Naive thymus-derived CD4-positive, alpha-beta T cell (primary cell): ENCODE measurements at regions not wholly inside any gene's neighbourhood (a gene's known extent, or its start where the extent isn't known, plus 50 kb on each side); places are given as distances from the start of the nearest gene placed in this dataset.

ENCODE experiments used
- ATAC-seq: fragments of 150-1000 bp; cut with Tn5 transposase; 2 replicates; pipeline ENCODE4 v1.10.0; 2021; ENCODE audit warnings: mild to moderate bottlenecking, moderate library complexity
- CTCF ChIA-PET: fragments of 350-600 bp; sonication (Branson Sonifier 250); formaldehyde crosslinking; loops from one replicate; lab custom pipeline; 2021; ENCODE audit warnings: antibody characterized with exemption; lab: Charles Lee
- POLR2A ChIA-PET: fragments of 350-600 bp; sonication (Branson Sonifier 250); formaldehyde crosslinking; loops from one replicate; lab custom pipeline; 2021; ENCODE audit warnings: antibody characterized with exemption, inconsistent platforms; lab: Charles Lee
- DNase-seq, 9 donors: peaks; one replicate each; pipeline versions ENCODE4 v3.0.0 to v3.0.0-alpha.2; 2020 to 2022; ENCODE audit warnings: mixed read lengths in 1 of 9
- H3K27ac ChIP-seq: one replicate; pipeline ENCODE4 v1.7.0; 2013; ENCODE audit warnings: mild to moderate bottlenecking, low read depth, low read length, moderate library complexity
- H3K27me3 ChIP-seq, 2 donors: one replicate each; pipeline ENCODE4 v1.7.0; 2013; ENCODE audit warnings: low read length in 2 of 2, mild to moderate bottlenecking in 2 of 2, moderate library complexity in 2 of 2; ENCODE audit not compliant: control insufficient read depth in 2 of 2, insufficient read depth in 2 of 2
- H3K36me3 ChIP-seq, 3 experiments: 1 replicate in 2 of 3; 2 replicates in 1 of 3; pipeline ENCODE4 v1.7.0; 2013; ENCODE audit warnings: low read length in 3 of 3, mild to moderate bottlenecking in 3 of 3, moderate library complexity in 1 of 3; ENCODE audit not compliant: insufficient read depth in 3 of 3, control insufficient read depth in 2 of 3
- H3K4me1 ChIP-seq, 2 donors: one replicate each; pipeline ENCODE4 v1.7.0; 2013; ENCODE audit warnings: low read length in 2 of 2, mild to moderate bottlenecking in 2 of 2, moderate library complexity in 1 of 2; ENCODE audit not compliant: control insufficient read depth in 2 of 2, insufficient read depth in 2 of 2
- H3K4me3 ChIP-seq: 2 replicates; pipeline ENCODE4 v1.7.0; 2013; ENCODE audit warnings: mild to moderate bottlenecking, low read length
- H3K9me3 ChIP-seq, 3 experiments: 1 replicate in 2 of 3; 2 replicates in 1 of 3; pipeline ENCODE4 v1.7.0; 2013; ENCODE audit warnings: low read length in 3 of 3; ENCODE audit not compliant: control insufficient read depth in 2 of 3
- H3K27ac Mint-ChIP-seq, 9 donors: one replicate each; pipeline ENCODE4 v1.8.0; 2020 to 2022; ENCODE audit warnings: mixed read lengths in 9 of 9, mild to moderate bottlenecking in 8 of 9, moderate library complexity in 5 of 9, inconsistent platforms in 2 of 9
- H3K27me3 Mint-ChIP-seq, 5 donors: one replicate each; pipeline ENCODE4 v1.8.0; 2021 to 2022; ENCODE audit warnings: mixed read lengths in 5 of 5, mild to moderate bottlenecking in 1 of 5
- H3K36me3 Mint-ChIP-seq, 5 donors: one replicate each; pipeline ENCODE4 v1.8.0; 2020 to 2022; ENCODE audit warnings: mixed read lengths in 5 of 5, mild to moderate bottlenecking in 3 of 5, inconsistent platforms in 1 of 5
- H3K4me1 Mint-ChIP-seq, 7 donors: one replicate each; pipeline ENCODE4 v1.8.0; 2020 to 2022; ENCODE audit warnings: mixed read lengths in 7 of 7, mild to moderate bottlenecking in 3 of 7, inconsistent platforms in 1 of 7
- H3K4me3 Mint-ChIP-seq, 10 donors: one replicate each; pipeline ENCODE4 v1.8.0; 2020 to 2022; ENCODE audit warnings: mild to moderate bottlenecking in 10 of 10, mixed read lengths in 10 of 10, moderate library complexity in 6 of 10, inconsistent platforms in 2 of 10
- H3K9me3 Mint-ChIP-seq, 11 donors: one replicate each; pipeline ENCODE4 v1.8.0; 2020 to 2022; ENCODE audit warnings: mixed read lengths in 11 of 11, mild to moderate bottlenecking in 4 of 11, inconsistent platforms in 1 of 11, moderate library complexity in 1 of 11
- intact Hi-C, 2 donors: fragments of 100-400 bp; cut with micrococcal nuclease; formaldehyde crosslinking; loops; one replicate each; pipeline ENCODE4 v1.15.1; 2023

- no peaks in the 10 kb centered on the region for H3K9me3 ChIP-seq
- H3K36me3 ChIP-seq = no peaks in the 10 kb centered on the region
- CTCF ChIA-PET = no interaction called here
- POLR2A ChIA-PET = no interaction called here
- Mint-ChIP-seq H3K4me1 (no peaks in the 10 kb centered on the region), H3K27me3 (no peaks in the 10 kb centered on the region), H3K4me3 (no peak overlapping the region), H3K36me3 (no peaks in the 10 kb centered on the region), H3K27ac (no peak overlapping the region), H3K9me3 (peaks cover 0 to 12% (median 0%) of the 10 kb centered on the region in 11 donors)
- DNase-seq (no peak), ATAC-seq (no peak)
- intact Hi-C loops = no loop called here
- H3K27me3 ChIP-seq = no peaks in the 10 kb centered on the region
- no peaks in the 10 kb centered on the region for H3K4me1 ChIP-seq
- H3K27ac ChIP-seq = no peak overlapping the region
- H3K4me3 ChIP-seq = no peak overlapping the region
Observed at GRCh38 chr2:21251216-21251980, 127.6 kb downstream of the TDRD15 start.

GRCh38 chr2:21253311-21254027 is 129.7 kb downstream of the TDRD15 start:
- no peak overlapping the region for H3K27ac Mint-ChIP-seq
- Histone ChIP-seq H3K9me3 (no peaks in the 10 kb centered on the region), H3K4me3 (no peak overlapping the region), H3K36me3 (no peaks in the 10 kb centered on the region), H3K27me3 (no peaks in the 10 kb centered on the region), H3K27ac (no peak overlapping the region), H3K4me1 (no peaks in the 10 kb centered on the region)
- intact Hi-C loops = no loop called here
- H3K9me3 Mint-ChIP-seq = peaks cover 0 to 6% (median 0%) of the 10 kb centered on the region in 11 donors
- ChIA-PET CTCF (no interaction called here), POLR2A (no interaction called here)
- DNase-seq (no peak), ATAC-seq (no peak)
- H3K4me3 Mint-ChIP-seq = no peak overlapping the region
- H3K27me3 Mint-ChIP-seq = no peaks in the 10 kb centered on the region
- H3K4me1 Mint-ChIP-seq = no peaks in the 10 kb centered on the region
- no peaks in the 10 kb centered on the region for H3K36me3 Mint-ChIP-seq

GRCh38 chr2:21254170-21254965 is 130.6 kb downstream of the TDRD15 start:
- no peaks in the 10 kb centered on the region for H3K36me3 ChIP-seq
- H3K27ac Mint-ChIP-seq = no peak overlapping the region
- no peaks in the 10 kb centered on the region for H3K9me3 ChIP-seq
- no peaks in the 10 kb centered on the region for H3K27me3 ChIP-seq
- intact Hi-C loops = no loop called here
- ChIA-PET POLR2A (no interaction called here), CTCF (no interaction called here)
- H3K4me1 Mint-ChIP-seq = no peaks in the 10 kb centered on the region
- peaks cover 0 to 3% (median 0%) of the 10 kb centered on the region in 5 donors for H3K27me3 Mint-ChIP-seq
- H3K4me3 ChIP-seq = no peak overlapping the region
- no peaks in the 10 kb centered on the region for H3K4me1 ChIP-seq
- no peak for ATAC-seq
- H3K9me3 Mint-ChIP-seq = peaks cover 0 to 4% (median 0%) of the 10 kb centered on the region in 11 donors
- DNase-seq = no peak
- no peak overlapping the region for H3K4me3 Mint-ChIP-seq
- H3K36me3 Mint-ChIP-seq = no peaks in the 10 kb centered on the region
- H3K27ac ChIP-seq = no peak overlapping the region

- Mint-ChIP-seq H3K27ac (no peak overlapping the region), H3K27me3 (peaks cover 0 to 3% (median 0%) of the 10 kb centered on the region in 5 donors), H3K4me1 (no peaks in the 10 kb centered on the region), H3K9me3 (peaks cover 0 to 3% (median 0%) of the 10 kb centered on the region in 11 donors), H3K36me3 (no peaks in the 10 kb centered on the region), H3K4me3 (no peak overlapping the region)
- no peaks in the 10 kb centered on the region for H3K9me3 ChIP-seq
- H3K27ac ChIP-seq = no peak overlapping the region
- H3K27me3 ChIP-seq = no peaks in the 10 kb centered on the region
- ChIA-PET POLR2A (no interaction called here), CTCF (no interaction called here)
- H3K4me3 ChIP-seq = no peak overlapping the region
- ATAC-seq (peak; percentile 83), DNase-seq (no peak)
- no peaks in the 10 kb centered on the region for H3K4me1 ChIP-seq
- no peaks in the 10 kb centered on the region for H3K36me3 ChIP-seq
- intact Hi-C loops = no loop called here
Observed at GRCh38 chr2:21256006-21256405, 132.2 kb downstream of the TDRD15 start.

- H3K27ac Mint-ChIP-seq = no peak overlapping the region
- Histone ChIP-seq H3K27ac (no peak overlapping the region), H3K4me3 (no peak overlapping the region), H3K36me3 (no peaks in the 10 kb centered on the region), H3K4me1 (no peaks in the 10 kb centered on the region), H3K27me3 (no peaks in the 10 kb centered on the region), H3K9me3 (no peaks in the 10 kb centered on the region)
- no peaks in the 10 kb centered on the region for H3K4me1 Mint-ChIP-seq
- H3K9me3 Mint-ChIP-seq = peaks cover 0 to 3% (median 0%) of the 10 kb centered on the region in 11 donors
- peaks cover 0 to 3% (median 0%) of the 10 kb centered on the region in 5 donors for H3K27me3 Mint-ChIP-seq
- ChIA-PET CTCF (no interaction called here), POLR2A (no interaction called here)
- H3K36me3 Mint-ChIP-seq = no peaks in the 10 kb centered on the region
- intact Hi-C loops = no loop called here
- no peak overlapping the region for H3K4me3 Mint-ChIP-seq
- DNase-seq = no peak
- no peak for ATAC-seq
Observed at GRCh38 chr2:21257621-21258020, 133.9 kb downstream of the TDRD15 start.

GRCh38 chr2:21258082-21258481 is 134.3 kb downstream of the TDRD15 start:
- no peak for ATAC-seq
- H3K4me3 Mint-ChIP-seq = no peak overlapping the region
- H3K27ac Mint-ChIP-seq = no peak overlapping the region
- H3K27me3 Mint-ChIP-seq = peaks cover 0 to 3% (median 0%) of the 10 kb centered on the region in 5 donors
- intact Hi-C loops = no loop called here
- Histone ChIP-seq H3K4me3 (no peak overlapping the region), H3K4me1 (no peaks in the 10 kb centered on the region), H3K27ac (no peak overlapping the region), H3K36me3 (no peaks in the 10 kb centered on the region), H3K9me3 (no peaks in the 10 kb centered on the region), H3K27me3 (no peaks in the 10 kb centered on the region)
- CTCF ChIA-PET = no interaction called here
- H3K9me3 Mint-ChIP-seq = peaks cover 0 to 1% (median 0%) of the 10 kb centered on the region in 11 donors
- peaks cover 0 to 1% (median 0%) of the 10 kb centered on the region in 7 donors for H3K4me1 Mint-ChIP-seq
- H3K36me3 Mint-ChIP-seq = no peaks in the 10 kb centered on the region
- POLR2A ChIA-PET = no interaction called here
- DNase-seq = no peak
